Breast epithelium (tissue), 4 donors: ENCODE measurements at regions not wholly inside any gene's neighbourhood (a gene's known extent, or its start where the extent isn't known, plus 50 kb on each side); places are given as distances from the start of the nearest gene placed in this dataset.

Experiments used
- DNase-seq, 2 donors: peaks; one replicate each; pipeline ENCODE4 v3.0.0-alpha.2; 2019; ENCODE audit warnings: low spot score in 2 of 2
- H3K27ac ChIP-seq, 2 donors: fragments of 200-600 bp; sonication (generic) in 1 of 2; one replicate each; pipeline ENCODE4 v1.5.1; 2016 to 2019; ENCODE audit warnings: mild to moderate bottlenecking in 1 of 2
- H3K27me3 ChIP-seq, 2 donors: fragments of 200-600 bp; sonication (generic) in 1 of 2; one replicate each; pipeline versions ENCODE4 v1.5.1 to v1.6.0; 2017 to 2019; ENCODE audit warnings: control low read depth in 1 of 2, mild to moderate bottlenecking in 1 of 2
- H3K36me3 ChIP-seq: fragments of 200-600 bp; one replicate; pipeline ENCODE4 v1.5.1; 2019
- H3K4me1 ChIP-seq, 2 donors: fragments of 200-600 bp; sonication (generic); one replicate each; pipeline ENCODE4 v1.5.1; 2016 to 2019; ENCODE audit warnings: control low read depth in 1 of 2
- H3K4me3 ChIP-seq, 3 donors: fragments of 200-600 bp; sonication (generic); 1 replicate in 2 of 3; 2 replicates in 1 of 3; pipeline ENCODE4 v1.5.1; 2016 to 2019; ENCODE audit warnings: mild to moderate bottlenecking in 3 of 3, moderate library complexity in 2 of 3
- H3K9me3 ChIP-seq, 2 donors: fragments of 200-600 bp; sonication (generic) in 1 of 2; one replicate each; pipeline ENCODE4 v1.5.1; 2016 to 2019; ENCODE audit warnings: control low read depth in 1 of 2
- CTCF ChIP-seq, 3 donors: fragments of 450-650 bp; IDR thresholded peaks; one replicate each; pipeline ENCODE4 v1.5.1; 2016 to 2017; ENCODE audit warnings: antibody characterized with exemption in 3 of 3, mild to moderate bottlenecking in 3 of 3, moderate library complexity in 3 of 3
- POLR2A ChIP-seq: fragments of 450-650 bp; IDR thresholded peaks from one replicate; pipeline ENCODE4 v1.6.1; 2016; ENCODE audit warnings: antibody characterized with exemption, mild to moderate bottlenecking, moderate library complexity
- POLR2AphosphoS5 ChIP-seq, 3 donors: sonication (generic); formaldehyde crosslinking; IDR thresholded peaks; one replicate each; pipeline ENCODE4 v1.6.1; 2017; ENCODE audit warnings: antibody characterized with exemption in 3 of 3
- intact Hi-C: fragments of 100-400 bp; cut with DNase I; formaldehyde crosslinking; loops from one replicate; pipeline ENCODE4 v1.15.1; 2023; ENCODE audit warnings: low total_unique reads

GRCh38 chr10:44164251-44164956, 220.5 kb downstream of the CXCL12 start:
- no peaks in the 10 kb centered on the region for H3K9me3 ChIP-seq
- no peak overlapping the region for H3K4me3 ChIP-seq
- no peaks in the 10 kb centered on the region for H3K36me3 ChIP-seq
- H3K27me3 ChIP-seq = no peaks in the 10 kb centered on the region
- no peak overlapping the region for H3K27ac ChIP-seq
- intact Hi-C loops = no loop called here
- TF ChIP-seq CTCF (IDR thresholded peaks at IDR 0.05) (no peak), POLR2AphosphoS5 (IDR thresholded peaks at IDR 0.05) (no peak), POLR2A (no peak)
- no peaks in the 10 kb centered on the region for H3K4me1 ChIP-seq
- DNase-seq = no peak

- no peak overlapping the region for H3K4me3 ChIP-seq
- H3K4me1 ChIP-seq = no peaks in the 10 kb centered on the region
- TF ChIP-seq POLR2A (no peak), CTCF (IDR thresholded peaks at IDR 0.05) (no peak), POLR2AphosphoS5 (IDR thresholded peaks at IDR 0.05) (no peak)
- intact Hi-C loops = no loop called here
- DNase-seq = no peak
- no peak overlapping the region for H3K27ac ChIP-seq
- no peaks in the 10 kb centered on the region for H3K36me3 ChIP-seq
- no peaks in the 10 kb centered on the region for H3K27me3 ChIP-seq
- H3K9me3 ChIP-seq = peaks cover 6 to 11% of the 10 kb centered on the region in 2 donors
Observed at GRCh38 chr10:44161184-44161583, 223.7 kb downstream of the CXCL12 start.

- Histone ChIP-seq H3K27me3 (no peaks in the 10 kb centered on the region), H3K36me3 (no peaks in the 10 kb centered on the region), H3K4me1 (no peaks in the 10 kb centered on the region), H3K27ac (no peak overlapping the region), H3K9me3 (peaks cover 6 to 11% of the 10 kb centered on the region in 2 donors), H3K4me3 (no peak overlapping the region)
- no peak for TF ChIP-seq POLR2A
- TF ChIP-seq CTCF (IDR thresholded peaks at IDR 0.05) = no peak
- no peak for TF ChIP-seq POLR2AphosphoS5 (IDR thresholded peaks at IDR 0.05)
- no peak for DNase-seq
- intact Hi-C loops = no loop called here
Observed at GRCh38 chr10:44157574-44157973, 227.3 kb downstream of the CXCL12 start.

GRCh38 chr10:44154956-44155355, 229.9 kb downstream of the CXCL12 start:
- TF ChIP-seq POLR2AphosphoS5 (IDR thresholded peaks at IDR 0.05) (no peak), CTCF (IDR thresholded peaks at IDR 0.05) (no peak), POLR2A (no peak)

GRCh38 chr10:44153918-44154670, 230.8 kb downstream of the CXCL12 start:
- H3K27me3 ChIP-seq = no peaks in the 10 kb centered on the region
- TF ChIP-seq POLR2A (no peak), CTCF (IDR thresholded peaks at IDR 0.05) (no peak), POLR2AphosphoS5 (IDR thresholded peaks at IDR 0.05) (no peak)
- no peaks in the 10 kb centered on the region for H3K36me3 ChIP-seq
- H3K4me1 ChIP-seq = no peaks in the 10 kb centered on the region
- peaks cover 11 to 13% of the 10 kb centered on the region in 2 donors for H3K9me3 ChIP-seq
- intact Hi-C loops = no loop called here
- DNase-seq = no peak
- H3K27ac ChIP-seq = no peak overlapping the region
- no peak overlapping the region for H3K4me3 ChIP-seq

More at GRCh38 chr10:44154956-44155355, 229.9 kb downstream of the CXCL12 start:
- intact Hi-C loops = no loop called here
- Histone ChIP-seq H3K4me3 (no peak overlapping the region), H3K27ac (no peak overlapping the region), H3K4me1 (no peaks in the 10 kb centered on the region), H3K36me3 (no peaks in the 10 kb centered on the region), H3K27me3 (no peaks in the 10 kb centered on the region), H3K9me3 (peaks cover 11 to 13% of the 10 kb centered on the region in 2 donors)
- DNase-seq = no peak
